Activated naive CD8-positive, alpha-beta T cell treated with anti-CD3 and anti-CD28 coated beads, Interleukin-2, amount 10 ng/mL, durations not matched to agents 7 days and 5 days (primary cell): ENCODE measurements at regions not wholly inside any gene's neighbourhood (a gene's known extent, or its start where the extent isn't known, plus 50 kb on each side); places are given as distances from the start of the nearest gene placed in this dataset.

ENCODE experiments used
- ATAC-seq: fragments of 150-1000 bp; cut with Tn5 transposase; one replicate; pipeline ENCODE4 v1.10.0; 2021; ENCODE audit warnings: low read depth, moderate library complexity
- POLR2A ChIA-PET: fragments of 350-600 bp; sonication (Branson Sonifier 250); formaldehyde crosslinking; loops from one replicate; lab custom pipeline; 2021; ENCODE audit warnings: antibody characterized with exemption; lab: Charles Lee
- DNase-seq: peaks from one replicate; pipeline ENCODE4 v3.0.0; 2021
- H3K27ac Mint-ChIP-seq: one replicate; pipeline ENCODE4 v1.8.0; 2022; ENCODE audit warnings: mild to moderate bottlenecking, mixed read lengths
- H3K27me3 Mint-ChIP-seq: one replicate; pipeline ENCODE4 v1.8.0; 2022; ENCODE audit warnings: mild to moderate bottlenecking, moderate library complexity, mixed read lengths
- H3K36me3 Mint-ChIP-seq: one replicate; pipeline ENCODE4 v1.8.0; 2021; ENCODE audit warnings: mild to moderate bottlenecking, mixed read lengths
- H3K4me1 Mint-ChIP-seq: one replicate; pipeline ENCODE4 v1.8.0; 2021; ENCODE audit warnings: mixed read lengths
- H3K4me3 Mint-ChIP-seq: one replicate; pipeline ENCODE4 v1.8.0; 2022; ENCODE audit warnings: mild to moderate bottlenecking, moderate library complexity, mixed read lengths
- H3K9me3 Mint-ChIP-seq: one replicate; pipeline ENCODE4 v1.8.0; 2021; ENCODE audit warnings: mixed read lengths

- POLR2A ChIA-PET, result no interaction called here
- no peak for DNase-seq
- peaks cover 3% of the 10 kb centered on the region for H3K9me3 Mint-ChIP-seq
Measured at GRCh38 chr9:96084331-96084734, 208.8 kb downstream of the ERCC6L2 start.

GRCh38 chr9:96082516-96083232, 207.2 kb downstream of the ERCC6L2 start:
- no peak for ATAC-seq
- Mint-ChIP-seq H3K9me3 (no peaks in the 10 kb centered on the region), H3K27me3 (peaks cover 9% of the 10 kb centered on the region), H3K27ac (no peak overlapping the region), H3K4me1 (no peaks in the 10 kb centered on the region), H3K4me3 (no peak overlapping the region), H3K36me3 (no peaks in the 10 kb centered on the region)
- no peak for DNase-seq
- POLR2A ChIA-PET, result no interaction called here

More at GRCh38 chr9:96084331-96084734, 208.8 kb downstream of the ERCC6L2 start:
- H3K4me3 Mint-ChIP-seq, result no peak overlapping the region
- H3K27me3 Mint-ChIP-seq, result peaks cover 17% of the 10 kb centered on the region
- no peak for ATAC-seq
- H3K27ac Mint-ChIP-seq, result no peak overlapping the region
- no peaks in the 10 kb centered on the region for H3K36me3 Mint-ChIP-seq
- peaks cover 1% of the 10 kb centered on the region for H3K4me1 Mint-ChIP-seq

GRCh38 chr9:96080364-96080763, 204.9 kb downstream of the ERCC6L2 start:
- peaks cover 8% of the 10 kb centered on the region for H3K27me3 Mint-ChIP-seq

GRCh38 chr9:96079779-96080178, 204.3 kb downstream of the ERCC6L2 start:
- Mint-ChIP-seq H3K27me3 (peaks cover 8% of the 10 kb centered on the region), H3K4me3 (no peak overlapping the region), H3K4me1 (no peaks in the 10 kb centered on the region), H3K36me3 (no peaks in the 10 kb centered on the region), H3K27ac (no peak overlapping the region), H3K9me3 (no peaks in the 10 kb centered on the region)
- ATAC-seq (no peak), DNase-seq (no peak)
- POLR2A ChIA-PET, result no interaction called here

More at GRCh38 chr9:96080364-96080763, 204.9 kb downstream of the ERCC6L2 start:
- no peak for DNase-seq
- H3K4me1 Mint-ChIP-seq, result no peaks in the 10 kb centered on the region
- POLR2A ChIA-PET, result no interaction called here
- H3K4me3 Mint-ChIP-seq, result no peak overlapping the region
- H3K9me3 Mint-ChIP-seq, result no peaks in the 10 kb centered on the region
- no peak for ATAC-seq
- no peaks in the 10 kb centered on the region for H3K36me3 Mint-ChIP-seq
- no peak overlapping the region for H3K27ac Mint-ChIP-seq

- ATAC-seq (no peak), DNase-seq (no peak)
- H3K4me1 Mint-ChIP-seq, result no peaks in the 10 kb centered on the region
- H3K36me3 Mint-ChIP-seq, result no peaks in the 10 kb centered on the region
- POLR2A ChIA-PET, result no interaction called here
- no peak overlapping the region for H3K4me3 Mint-ChIP-seq
- peaks cover 8% of the 10 kb centered on the region for H3K27me3 Mint-ChIP-seq
- H3K27ac Mint-ChIP-seq, result no peak overlapping the region
- H3K9me3 Mint-ChIP-seq, result no peaks in the 10 kb centered on the region
Measured at GRCh38 chr9:96078897-96079490, 203.5 kb downstream of the ERCC6L2 start.

- peaks cover 3% of the 10 kb centered on the region for H3K4me1 Mint-ChIP-seq
- H3K27me3 Mint-ChIP-seq, result peaks cover 8% of the 10 kb centered on the region
- no peak for ATAC-seq
- no peak for DNase-seq
- H3K36me3 Mint-ChIP-seq, result no peaks in the 10 kb centered on the region
- POLR2A ChIA-PET, result no interaction called here
- H3K27ac Mint-ChIP-seq, result no peak overlapping the region
- H3K9me3 Mint-ChIP-seq, result no peaks in the 10 kb centered on the region
- no peak overlapping the region for H3K4me3 Mint-ChIP-seq
Measured at GRCh38 chr9:96075757-96076156, 200.3 kb downstream of the ERCC6L2 start.

- ATAC-seq, result no peak
Measured at GRCh38 chr9:96075111-96075510, 199.6 kb downstream of the ERCC6L2 start.

GRCh38 chr9:96073531-96074480, 198.3 kb downstream of the ERCC6L2 start:
- POLR2A ChIA-PET, result no interaction called here
- H3K36me3 Mint-ChIP-seq, result no peaks in the 10 kb centered on the region

More at GRCh38 chr9:96075111-96075510, 199.6 kb downstream of the ERCC6L2 start:
- H3K27ac Mint-ChIP-seq, result no peak overlapping the region
- no peaks in the 10 kb centered on the region for H3K36me3 Mint-ChIP-seq
- peaks cover 9% of the 10 kb centered on the region for H3K27me3 Mint-ChIP-seq
- no peak for DNase-seq
- no peak overlapping the region for H3K4me3 Mint-ChIP-seq
- H3K4me1 Mint-ChIP-seq, result peaks cover 3% of the 10 kb centered on the region
- H3K9me3 Mint-ChIP-seq, result no peaks in the 10 kb centered on the region
- POLR2A ChIA-PET, result no interaction called here

GRCh38 chr9:96072930-96073329, 197.4 kb downstream of the ERCC6L2 start:
- no peak for ATAC-seq
- H3K27me3 Mint-ChIP-seq, result peaks cover 17% of the 10 kb centered on the region
- H3K4me1 Mint-ChIP-seq, result peaks cover 3% of the 10 kb centered on the region
- H3K4me3 Mint-ChIP-seq, result no peak overlapping the region
- POLR2A ChIA-PET, result no interaction called here
- no peaks in the 10 kb centered on the region for H3K36me3 Mint-ChIP-seq
- H3K9me3 Mint-ChIP-seq, result no peaks in the 10 kb centered on the region
- no peak overlapping the region for H3K27ac Mint-ChIP-seq
- DNase-seq, result no peak

More at GRCh38 chr9:96073531-96074480, 198.3 kb downstream of the ERCC6L2 start:
- Mint-ChIP-seq H3K4me3 (no peak overlapping the region), H3K27me3 (peaks cover 16% of the 10 kb centered on the region), H3K27ac (no peak overlapping the region), H3K9me3 (no peaks in the 10 kb centered on the region), H3K4me1 (peaks cover 3% of the 10 kb centered on the region)
- ATAC-seq (no peak), DNase-seq (no peak)

GRCh38 chr9:96071815-96072124, 196.3 kb downstream of the ERCC6L2 start:
- DNase-seq, result no peak
- no peak for ATAC-seq
- no peak overlapping the region for H3K27ac Mint-ChIP-seq
- H3K36me3 Mint-ChIP-seq, result no peaks in the 10 kb centered on the region
- H3K9me3 Mint-ChIP-seq, result no peaks in the 10 kb centered on the region
- no peak overlapping the region for H3K4me3 Mint-ChIP-seq
- peaks cover 14% of the 10 kb centered on the region for H3K27me3 Mint-ChIP-seq
- peaks cover 3% of the 10 kb centered on the region for H3K4me1 Mint-ChIP-seq
- POLR2A ChIA-PET, result no interaction called here

GRCh38 chr9:96071076-96071814, 195.8 kb downstream of the ERCC6L2 start:
- DNase-seq, result no peak
- H3K4me3 Mint-ChIP-seq, result no peak overlapping the region
- peaks cover 3% of the 10 kb centered on the region for H3K4me1 Mint-ChIP-seq
- no peaks in the 10 kb centered on the region for H3K36me3 Mint-ChIP-seq
- no peaks in the 10 kb centered on the region for H3K9me3 Mint-ChIP-seq
- H3K27ac Mint-ChIP-seq, result no peak overlapping the region
- peaks cover 14% of the 10 kb centered on the region for H3K27me3 Mint-ChIP-seq
- ATAC-seq, result peak; percentile 67
- POLR2A ChIA-PET, result no interaction called here

GRCh38 chr9:96069629-96070220, 194.2 kb downstream of the ERCC6L2 start:
- no peaks in the 10 kb centered on the region for H3K9me3 Mint-ChIP-seq
- ATAC-seq, result no peak
- POLR2A ChIA-PET, result no interaction called here

GRCh38 chr9:96068511-96068910, 193.0 kb downstream of the ERCC6L2 start:
- DNase-seq, result no peak
- H3K36me3 Mint-ChIP-seq, result no peaks in the 10 kb centered on the region
- H3K4me3 Mint-ChIP-seq, result no peak overlapping the region
- H3K27ac Mint-ChIP-seq, result no peak overlapping the region
- peaks cover 3% of the 10 kb centered on the region for H3K4me1 Mint-ChIP-seq
- no peak for ATAC-seq
- H3K9me3 Mint-ChIP-seq, result no peaks in the 10 kb centered on the region
- POLR2A ChIA-PET, result no interaction called here
- peaks cover 14% of the 10 kb centered on the region for H3K27me3 Mint-ChIP-seq

More at GRCh38 chr9:96069629-96070220, 194.2 kb downstream of the ERCC6L2 start:
- Mint-ChIP-seq H3K36me3 (no peaks in the 10 kb centered on the region), H3K27ac (no peak overlapping the region), H3K4me1 (peaks cover 3% of the 10 kb centered on the region), H3K27me3 (peaks cover 14% of the 10 kb centered on the region), H3K4me3 (no peak overlapping the region)
- DNase-seq, result no peak
